Activated CD8-positive, alpha-beta T cell treated with anti-CD3 and anti-CD28 coated beads for 36 hours (primary cell): ENCODE measurements at regions not wholly inside any gene's neighbourhood (a gene's known extent, or its start where the extent isn't known, plus 50 kb on each side); places are given as distances from the start of the nearest gene placed in this dataset.
A peak's percentile ranks its signal among the peaks of the same experiment; 100 is the strongest.
"Not testable (repeated sequence)": the region's sequence is repeated elsewhere in the genome, so short reads cannot be mapped to it uniquely, and the experiment has no call there.

Experiments used
- ATAC-seq: fragments of 200-7000 bp; cut with Tn5 transposase; one replicate; pipeline ENCODE4 v1.10.0; 2021; ENCODE audit warnings: mild to moderate bottlenecking, moderate library complexity
- CTCF ChIA-PET: fragments of 350-600 bp; sonication (Branson Sonifier 250); formaldehyde crosslinking; loops from one replicate; lab custom pipeline; 2021; ENCODE audit warnings: antibody characterized with exemption; lab: Charles Lee
- POLR2A ChIA-PET: fragments of 350-600 bp; sonication (Branson Sonifier 250); formaldehyde crosslinking; loops from one replicate; lab custom pipeline; 2021; ENCODE audit warnings: antibody characterized with exemption; lab: Charles Lee
- DNase-seq: peaks from one replicate; pipeline ENCODE4 v3.0.0-alpha.2; 2020
- H3K27ac Mint-ChIP-seq: one replicate; pipeline ENCODE4 v1.8.0; 2021; ENCODE audit warnings: mild to moderate bottlenecking, mixed read lengths
- H3K27me3 Mint-ChIP-seq: one replicate; pipeline ENCODE4 v1.8.0; 2021; ENCODE audit warnings: mixed read lengths
- H3K36me3 Mint-ChIP-seq: one replicate; pipeline ENCODE4 v1.8.0; 2021; ENCODE audit warnings: low read depth, mixed read lengths
- H3K4me1 Mint-ChIP-seq: one replicate; pipeline ENCODE4 v1.8.0; 2021; ENCODE audit warnings: low read depth, mixed read lengths
- H3K4me3 Mint-ChIP-seq: one replicate; pipeline ENCODE4 v1.8.0; 2021; ENCODE audit warnings: mild to moderate bottlenecking, moderate library complexity, mixed read lengths
- H3K9me3 Mint-ChIP-seq: one replicate; pipeline ENCODE4 v1.8.0; 2021; ENCODE audit warnings: mixed read lengths
- CTCF ChIP-seq: fragments of 200-600 bp; IDR thresholded peaks from one replicate; pipeline ENCODE4 v1.8.0; 2022; ENCODE audit warnings: antibody characterized with exemption, mild to moderate bottlenecking
- intact Hi-C: fragments of 100-400 bp; cut with micrococcal nuclease; formaldehyde crosslinking; loops from one replicate; pipeline ENCODE4 v1.10.0; 2022

GRCh38 chr13:44052780-44053184, 173.1 kb downstream of the LACC1 start:
- H3K27ac Mint-ChIP-seq: no peak overlapping the region
- H3K4me3 Mint-ChIP-seq: no peak overlapping the region
- ChIA-PET POLR2A (no interaction called here), CTCF (interaction anchor here (1.8 kb wide), 1 partner anchor 385 kb away, joined by 13 read pairs; no protein-coding TSS in a partner anchor)
- ATAC-seq (no peak), DNase-seq (no peak)
- peaks cover 11% of the 10 kb centered on the region for H3K27me3 Mint-ChIP-seq
- intact Hi-C loops: no loop called here
- H3K4me1 Mint-ChIP-seq: peaks cover 8% of the 10 kb centered on the region
- H3K9me3 Mint-ChIP-seq: no peaks in the 10 kb centered on the region
- H3K36me3 Mint-ChIP-seq: no peaks in the 10 kb centered on the region
- no peak for TF ChIP-seq CTCF

- Mint-ChIP-seq H3K4me3 (no peak overlapping the region), H3K27ac (no peak overlapping the region), H3K36me3 (no peaks in the 10 kb centered on the region), H3K9me3 (no peaks in the 10 kb centered on the region), H3K4me1 (peaks cover 8% of the 10 kb centered on the region), H3K27me3 (peaks cover 16% of the 10 kb centered on the region)
- DNase-seq (no peak), ATAC-seq (no peak)
- ChIA-PET POLR2A (no interaction called here), CTCF (no interaction called here)
- TF ChIP-seq CTCF: no peak
- intact Hi-C loops: no loop called here
Observed at GRCh38 chr13:44053208-44053607, 173.5 kb downstream of the LACC1 start.

GRCh38 chr13:44054525-44054924, 174.8 kb downstream of the LACC1 start:
- ChIA-PET POLR2A (no interaction called here), CTCF (no interaction called here)
- H3K27ac Mint-ChIP-seq: no peak overlapping the region
- intact Hi-C loops: no loop called here
- no peak overlapping the region for H3K4me3 Mint-ChIP-seq
- ATAC-seq (no peak), DNase-seq (no peak)
- H3K27me3 Mint-ChIP-seq: peaks cover 18% of the 10 kb centered on the region
- H3K9me3 Mint-ChIP-seq: no peaks in the 10 kb centered on the region
- TF ChIP-seq CTCF: no peak
- H3K36me3 Mint-ChIP-seq: no peaks in the 10 kb centered on the region
- peaks cover 8% of the 10 kb centered on the region for H3K4me1 Mint-ChIP-seq

- H3K36me3 Mint-ChIP-seq, H3K4me1 Mint-ChIP-seq, H3K4me3 Mint-ChIP-seq, CTCF ChIA-PET, H3K9me3 Mint-ChIP-seq, intact Hi-C loops, POLR2A ChIA-PET, H3K27ac Mint-ChIP-seq: not testable (repeated sequence)
- ATAC-seq (peak; percentile 37), DNase-seq (peak; percentile 9)
- peaks cover 16% of the 10 kb centered on the region for H3K27me3 Mint-ChIP-seq
Observed at GRCh38 chr13:44055681-44056080, 176.0 kb downstream of the LACC1 start.

GRCh38 chr13:44058067-44058466, 178.4 kb downstream of the LACC1 start:
- ATAC-seq (no peak), DNase-seq (no peak)
- Mint-ChIP-seq H3K36me3 (no peaks in the 10 kb centered on the region), H3K4me1 (peaks cover 8% of the 10 kb centered on the region), H3K27ac (no peak overlapping the region), H3K4me3 (no peak overlapping the region), H3K9me3 (no peaks in the 10 kb centered on the region), H3K27me3 (peaks cover 16% of the 10 kb centered on the region)
- no peak for TF ChIP-seq CTCF
- intact Hi-C loops: no loop called here
- CTCF ChIA-PET: no interaction called here
- POLR2A ChIA-PET: no interaction called here
